HepG2 (cell line): ENCODE measurements at regions not wholly inside any gene's neighbourhood (a gene's known extent, or its start where the extent isn't known, plus 50 kb on each side); places are given as distances from the start of the nearest gene placed in this dataset.

Source experiments
- ATAC-seq: fragments of 200-7000 bp; cut with Tn5 transposase; 3 replicates; pipeline ENCODE4 v1.9.1; 2020; ENCODE audit warnings: mild to moderate bottlenecking, moderate library complexity
- BruUV-seq: library from RNA; stranded (reverse); fragments of 400-500 nt; replicated peaks from 2 replicates; lab custom pipeline; 2021; lab: Mats Ljungman, UMichigan
- CTCF ChIA-PET: fragments of 300-600 bp; formaldehyde crosslinking; extraction: SDS; loops from one replicate; lab custom pipeline; 2021; ENCODE audit warnings: low total read pairs, inconsistent platforms, low intra/inter-chr PET ratio; lab: Yijun Ruan, JAX
- POLR2A ChIA-PET: fragments of 350-600 bp; sonication (Branson Sonifier 250); formaldehyde crosslinking; loops from one replicate; lab custom pipeline; 2020; ENCODE audit warnings: antibody characterized with exemption, inconsistent platforms; lab: Yijun Ruan, JAX
- DNase-seq: peaks from one replicate; pipeline ENCODE4 v3.0.0-alpha.2; 2015; ENCODE audit warnings: low spot score
- FAIRE-seq: peaks from 3 replicates; lab custom pipeline; 2011; peaks lifted over from hg19 to GRCh38; lab: Jason Lieb, UNC
- H2AFZ ChIP-seq: one replicate; pipeline ENCODE4 v1.6.1; 2011; ENCODE audit warnings: low read length, inconsistent platforms
- H3K27ac ChIP-seq: fragments of 300-600 bp; 3 replicates; pipeline ENCODE4 v1.8.0; 2011; ENCODE audit warnings: mixed run types, mild to moderate bottlenecking, mixed read lengths, low read length, inconsistent platforms; ENCODE audit not compliant: insufficient read depth; ENCODE audit errors: extremely low read length
- H3K27me3 ChIP-seq, 2 experiments: fragments of 200-600 bp in 1 of 2; 2 replicates in 1 of 2; 3 replicates in 1 of 2; pipeline versions ENCODE4 v1.6.0 to v1.8.0; 2011; ENCODE audit warnings: low read length in 2 of 2, mild to moderate bottlenecking in 2 of 2, moderate library complexity in 2 of 2, inconsistent platforms in 1 of 2; ENCODE audit not compliant: insufficient read depth in 2 of 2, control insufficient read depth in 1 of 2
- H3K36me3 ChIP-seq, 2 experiments: fragments of 200-600 bp in 1 of 2; replicated peaks in 1 of 2; 2 replicates in 1 of 2; 3 replicates in 1 of 2; pipeline versions ENCODE4 v1.5.1 to v1.8.0; 2011; ENCODE audit warnings: low read length in 2 of 2, inconsistent platforms in 1 of 2; ENCODE audit not compliant: insufficient read depth in 2 of 2, control insufficient read depth in 1 of 2
- H3K4me1 ChIP-seq: 2 replicates; pipeline ENCODE4 v1.5.1; 2012; ENCODE audit warnings: low read length, inconsistent platforms; ENCODE audit not compliant: insufficient read depth
- H3K4me2 ChIP-seq: 2 replicates; pipeline ENCODE4 v1.6.0; 2011; ENCODE audit warnings: low read depth, low read length, inconsistent platforms
- H3K4me3 ChIP-seq, 3 experiments: fragments of 200-600 bp in 1 of 3; sonication (generic), shearing (Covaris generic) in 1 of 3; replicated peaks in 1 of 3; 2 replicates each; pipeline ENCODE4 v1.5.1; 2011 to 2016; ENCODE audit warnings: low read length in 3 of 3, inconsistent platforms in 2 of 3, low read depth in 2 of 3, mild to moderate bottlenecking in 2 of 3, control low read depth in 1 of 3, mixed read lengths in 1 of 3; ENCODE audit not compliant: insufficient read depth in 1 of 3
- H3K79me2 ChIP-seq: one replicate; pipeline ENCODE4 v1.6.1; 2011; ENCODE audit warnings: low read length, inconsistent platforms; ENCODE audit not compliant: insufficient read depth
- H3K9ac ChIP-seq: 2 replicates; pipeline ENCODE4 v1.6.0; 2011; ENCODE audit warnings: mild to moderate bottlenecking, low read depth, low read length, inconsistent platforms; ENCODE audit not compliant: insufficient read depth
- H3K9me3 ChIP-seq: 2 replicates; pipeline ENCODE4 v1.5.1; 2012; ENCODE audit warnings: mild to moderate bottlenecking, low read length
- H4K20me1 ChIP-seq: 2 replicates; pipeline ENCODE4 v1.6.0; 2011; ENCODE audit warnings: inconsistent platforms, mild to moderate bottlenecking, low read length, moderate library complexity; ENCODE audit not compliant: insufficient read depth
- ETV5 ChIP-seq: IDR thresholded peaks from 2 replicates; pipeline ENCODE4 v1.6.1; 2018; ENCODE audit warnings: missing biosample characterization, missing genetic modification reagents, inconsistent platforms, borderline replicate concordance
- HMG20B ChIP-seq: conservative IDR thresholded peaks from 2 replicates; pipeline ENCODE4 v1.6.1; 2016; ENCODE audit warnings: missing genetic modification reagents, missing compliant biosample characterization
- KAT8 ChIP-seq: IDR thresholded peaks from 2 replicates; pipeline ENCODE4 v1.6.1; 2016; ENCODE audit warnings: missing genetic modification reagents, missing compliant biosample characterization
- MLX ChIP-seq: IDR thresholded peaks from 2 replicates; pipeline ENCODE4 v1.6.1; 2016
- ZBTB40 ChIP-seq, 2 experiments: fragments of 450-650 bp in 1 of 2; sonication (generic) in 1 of 2; formaldehyde crosslinking in 1 of 2; IDR thresholded peaks; 2 replicates each; pipeline versions ENCODE4 v1.6.1 to v1.8.0; 2016 to 2022; ENCODE audit warnings: antibody characterized with exemption in 1 of 2, mild to moderate bottlenecking in 1 of 2, missing genetic modification reagents in 1 of 2
- ZNF616 ChIP-seq: sonication (generic); formaldehyde crosslinking; IDR thresholded peaks from 2 replicates; pipeline ENCODE4 v1.5.0; 2020; ENCODE audit warnings: low read depth, mild to moderate bottlenecking, missing genetic modification reagents
- WGBS: methylation state at CpG from one replicate; pipeline ENCODE4 v1.1.6; 2017; ENCODE audit warnings: low lambda C conversion rate; 5-methylcytosine and 5-hydroxymethylcytosine counted together
- in situ Hi-C: cut with HindIII; loops from 2 replicates; pipeline ENCODE4 v1.10.0; 2017; ENCODE audit warnings: low pct_unique_long_range_greater_than_20kb; ENCODE audit not compliant: extremely low pct_ligation_motif_present
- intact Hi-C: fragments of 100-400 bp; cut with micrococcal nuclease; formaldehyde crosslinking; loops from one replicate; pipeline ENCODE4 v1.10.0; 2022; ENCODE audit not compliant: unreplicated experiment

GRCh38 chr20:60931696-60932095 is 320.4 kb upstream of the CDH4 start:
- no TSS peak for BruUV-seq
- ChIA-PET CTCF (no interaction called here), POLR2A (no interaction called here)
- Histone ChIP-seq H3K79me2 (no peaks in the 10 kb centered on the region), H3K36me3 (no peaks in the 10 kb centered on the region), H3K27ac (no peak overlapping the region), H3K9me3 (peaks cover 84% of the 10 kb centered on the region), H2AFZ (no peak overlapping the region), H3K27me3 (no peaks in the 10 kb centered on the region)
- intact Hi-C loops, result no loop called here
- FAIRE-seq (no peak), ATAC-seq (no peak)
- TF ChIP-seq ZBTB40 (IDR thresholded peaks at IDR 0.05), result no peak
- no peak for TF ChIP-seq ZBTB40 (CRISPR knock-in tag; IDR thresholded peaks at IDR 0.05)
- TF ChIP-seq ETV5 (CRISPR knock-in tag), result no peak
- TF ChIP-seq KAT8, result no peak
- no peak for TF ChIP-seq ZNF616 (CRISPR knock-in tag)
- no peak for TF ChIP-seq MLX (CRISPR knock-in tag)
- TF ChIP-seq HMG20B, result no peak
- TF ChIP-seq, all 625 proteins: peak for 0
- no peak for DNase-seq
- in situ Hi-C loops, result no loop called here
- H3K9ac ChIP-seq, result no peak overlapping the region
- no peaks in the 10 kb centered on the region for H3K4me1 ChIP-seq
- no peak overlapping the region for H3K4me3 ChIP-seq
- no peaks in the 10 kb centered on the region for H4K20me1 ChIP-seq
- 0% methylated on average over 4 of the region's 4 CpGs for WGBS
- no peak overlapping the region for H3K4me2 ChIP-seq
